ENCODE measurements at regions not wholly inside any gene's neighbourhood (a gene's known extent, or its start where the extent isn't known, plus 50 kb on each side); places are given as distances from the start of the nearest gene placed in this dataset.

DNA sequence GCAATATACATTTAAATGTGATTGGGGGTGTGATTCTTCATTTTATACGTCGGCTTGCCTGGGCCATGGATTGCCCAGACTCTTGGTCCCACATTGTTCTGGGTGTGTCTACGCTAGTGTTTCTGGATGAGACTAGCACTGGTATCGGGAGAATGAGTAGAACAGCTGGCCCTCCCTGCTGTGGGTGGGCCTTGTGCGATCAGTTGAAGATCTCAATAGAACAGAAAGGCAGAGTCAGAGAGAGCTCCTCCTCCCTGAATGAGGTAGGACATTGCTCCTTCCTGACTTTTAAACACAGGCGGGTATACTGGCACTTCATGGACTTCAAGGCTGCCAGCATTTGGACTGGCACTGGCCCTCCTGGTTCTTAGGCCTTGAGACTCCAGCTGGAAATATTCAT, 603.0 kb downstream of the LIG4 start:
- no peak for TF ChIP-seq POLR2H (tag; IDR thresholded peaks at IDR 0.05; ENCODE audit: low read depth)
- peak; percentile 62 for TF ChIP-seq ZNF134 (CRISPR knock-in tag; conservative IDR thresholded peaks at IDR 0.05)
- no peaks in the 10 kb centered on the region for H4K20me1 ChIP-seq (replicated peaks; ENCODE audit: control insufficient read depth, insufficient read depth, low read length)
- POLR2A ChIA-PET: no interaction called here
- FAIRE-seq: no peak
- no peaks in the 10 kb centered on the region for H3K9me3 ChIP-seq (replicated peaks; ENCODE audit: control insufficient read depth, insufficient read depth, low read depth, low read length)
- DNase-seq (ENCODE audit: extremely low read depth in 1 of 4, low spot score in 3 of 4): no peak
- no peak for ATAC-seq
- no peaks in the 10 kb centered on the region for H3K36me3 ChIP-seq (ENCODE audit: control insufficient read depth, insufficient read depth, low read length)
- intact Hi-C loops (cut with micrococcal nuclease): no loop called here
- BruUV-seq (replicated peaks): no TSS peak
- no peak overlapping the region for H3K27ac ChIP-seq (ENCODE audit: extremely low read depth, low read depth, low read length)
- H2AFZ ChIP-seq (ENCODE audit: low read depth, low read length): no peak overlapping the region
- H3K4me3 ChIP-seq: no peak overlapping the region
- no peaks in the 10 kb centered on the region for H3K27me3 ChIP-seq (ENCODE audit: control insufficient read depth in 2 of 2, insufficient read depth in 2 of 2, low read length in 2 of 2)
- 3% methylated on average over 5 of the region's 6 CpGs for WGBS (ENCODE audit: insufficient coverage, low coverage, missing lambda C conversion rate)
- no peaks in the 10 kb centered on the region for H3K4me1 ChIP-seq (replicated peaks in 1 of 2; ENCODE audit: control insufficient read depth in 2 of 2, insufficient read depth in 2 of 2, low read length in 2 of 2)
- CTCF ChIA-PET (ENCODE audit: low intra/inter-chr PET ratio): no interaction called here
- H3K4me2 ChIP-seq (ENCODE audit: insufficient read depth, low read length): no peak overlapping the region
- no peaks in the 10 kb centered on the region for H3K79me2 ChIP-seq (ENCODE audit: control insufficient read depth, insufficient read depth, low read length)
- in situ Hi-C loops (cut with MboI): no loop called here
- no peak overlapping the region for H3K9ac ChIP-seq (ENCODE audit: insufficient read depth in 1 of 2, low read depth in 2 of 2, low read length in 2 of 2)
- H3K9me1 ChIP-seq (ENCODE audit: control insufficient read depth, insufficient read depth, low read length): no peaks in the 10 kb centered on the region

DNA sequence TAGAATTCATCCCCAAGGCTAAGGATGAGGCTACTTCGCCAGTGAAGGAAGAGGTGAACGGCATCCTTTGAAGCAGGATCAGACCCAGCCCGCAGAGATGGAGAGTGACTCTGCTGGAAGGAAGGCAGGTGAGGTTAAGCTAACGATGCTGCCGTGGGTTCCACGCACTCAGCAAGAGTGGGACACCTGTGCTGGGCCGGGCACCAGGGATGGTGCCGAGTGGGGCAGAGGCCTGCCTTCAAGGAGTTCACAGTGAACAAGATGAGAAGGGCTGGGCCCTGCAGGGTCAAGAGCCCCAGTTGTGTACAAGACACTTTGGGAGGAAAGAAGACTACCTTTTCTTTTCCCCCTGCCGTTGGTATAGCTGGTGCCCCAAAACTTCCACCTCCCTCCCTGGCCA, 606.6 kb downstream of the LIG4 start:
- Histone ChIP-seq H3K27ac (ENCODE audit: extremely low read depth, low read depth, low read length) (no peak overlapping the region), H3K9ac (ENCODE audit: insufficient read depth in 1 of 2, low read depth in 2 of 2, low read length in 2 of 2) (no peak overlapping the region), H3K4me2 (ENCODE audit: insufficient read depth, low read length) (no peak overlapping the region), H3K4me3 (no peak overlapping the region), H4K20me1 (replicated peaks; ENCODE audit: control insufficient read depth, insufficient read depth, low read length) (no peaks in the 10 kb centered on the region), H3K9me3 (replicated peaks; ENCODE audit: control insufficient read depth, insufficient read depth, low read depth, low read length) (no peaks in the 10 kb centered on the region), H3K79me2 (ENCODE audit: control insufficient read depth, insufficient read depth, low read length) (no peaks in the 10 kb centered on the region), H2AFZ (ENCODE audit: low read depth, low read length) (no peak overlapping the region), H3K4me1 (replicated peaks in 1 of 2; ENCODE audit: control insufficient read depth in 2 of 2, insufficient read depth in 2 of 2, low read length in 2 of 2) (no peaks in the 10 kb centered on the region), H3K9me1 (ENCODE audit: control insufficient read depth, insufficient read depth, low read length) (no peaks in the 10 kb centered on the region), H3K36me3 (ENCODE audit: control insufficient read depth, insufficient read depth, low read length) (no peaks in the 10 kb centered on the region), H3K27me3 (ENCODE audit: control insufficient read depth in 2 of 2, insufficient read depth in 2 of 2, low read length in 2 of 2) (no peaks in the 10 kb centered on the region)
- in situ Hi-C loops (cut with MboI): no loop called here
- WGBS (ENCODE audit: insufficient coverage, low coverage, missing lambda C conversion rate): 0% methylated on average over 8 of the region's 9 CpGs
- no peak for ATAC-seq
- ChIA-PET POLR2A (no interaction called here), CTCF (ENCODE audit: low intra/inter-chr PET ratio) (no interaction called here)
- no peak for FAIRE-seq
- no TSS peak for BruUV-seq (replicated peaks)
- intact Hi-C loops (cut with micrococcal nuclease): no loop called here
- TF ChIP-seq RBM17 (IDR thresholded peaks at IDR 0.05; ENCODE audit: borderline replicate concordance, low read depth, low read length) (no peak), HDAC3 (IDR thresholded peaks at IDR 0.05; ENCODE audit: borderline replicate concordance, partially characterized antibody) (no peak), MCM3 (IDR thresholded peaks at IDR 0.05) (no peak), PTBP1 (IDR thresholded peaks at IDR 0.05; ENCODE audit: low read depth, low read length) (no peak), HDGF (IDR thresholded peaks at IDR 0.05) (no peak), GABPB1 (CRISPR knock-in tag; IDR thresholded peaks at IDR 0.05) (no peak), KDM4B (IDR thresholded peaks at IDR 0.05; ENCODE audit: borderline replicate concordance in 2 of 2, low read depth in 1 of 2) (no peak), ZNF584 (CRISPR knock-in tag; IDR thresholded peaks at IDR 0.05; ENCODE audit: low read depth) (no peak), CC2D1A (IDR thresholded peaks at IDR 0.05) (no peak), RAD51 (IDR thresholded peaks at IDR 0.05; ENCODE audit: borderline replicate concordance, low read depth) (no peak), KDM2B (CRISPR knock-in tag; IDR thresholded peaks at IDR 0.05) (no peak)
- TF ChIP-seq, protein P1, sequence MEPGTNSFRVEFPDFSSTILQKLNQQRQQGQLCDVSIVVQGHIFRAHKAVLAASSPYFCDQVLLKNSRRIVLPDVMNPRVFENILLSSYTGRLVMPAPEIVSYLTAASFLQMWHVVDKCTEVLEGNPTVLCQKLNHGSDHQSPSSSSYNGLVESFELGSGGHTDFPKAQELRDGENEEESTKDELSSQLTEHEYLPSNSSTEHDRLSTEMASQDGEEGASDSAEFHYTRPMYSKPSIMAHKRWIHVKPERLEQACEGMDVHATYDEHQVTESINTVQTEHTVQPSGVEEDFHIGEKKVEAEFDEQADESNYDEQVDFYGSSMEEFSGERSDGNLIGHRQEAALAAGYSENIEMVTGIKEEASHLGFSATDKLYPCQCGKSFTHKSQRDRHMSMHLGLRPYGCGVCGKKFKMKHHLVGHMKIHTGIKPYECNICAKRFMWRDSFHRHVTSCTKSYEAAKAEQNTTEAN (CRISPR knock-in tag; IDR thresholded peaks at IDR 0.05): no peak
- DNase-seq (ENCODE audit: extremely low read depth in 1 of 4, low spot score in 3 of 4): no peak

All from K562 (cell line).